ENCODE measurements at regions not wholly inside any gene's neighbourhood (a gene's known extent, or its start where the extent isn't known, plus 50 kb on each side); places are given as distances from the start of the nearest gene placed in this dataset.

GRCh38 chr15:47390208-47390765 lies 327.0 kb upstream of the SEMA6D start:
- H3K4me1 ChIP-seq (ENCODE audit: insufficient read depth, low read length, poor library complexity, severe bottlenecking), result no peaks in the 10 kb centered on the region
- no TSS peak for BruUV-seq (replicated peaks)
- no peak overlapping the region for H2AFZ ChIP-seq (ENCODE audit: low read length)
- H3K27ac ChIP-seq (ENCODE audit: low read depth, low read length, poor library complexity, severe bottlenecking), result no peak overlapping the region
- H3K4me2 ChIP-seq (ENCODE audit: low read length), result no peak overlapping the region
- H4K20me1 ChIP-seq (ENCODE audit: insufficient read depth, low read length), result no peaks in the 10 kb centered on the region
- no peak overlapping the region for H3K4me3 ChIP-seq (ENCODE audit: low read depth, low read length, poor library complexity, severe bottlenecking)
- H3K79me2 ChIP-seq (ENCODE audit: insufficient read depth, low read depth, low read length), result no peaks in the 10 kb centered on the region
- DNase-seq (ENCODE audit: low spot score), result no peak
- H3K9me2 ChIP-seq (ENCODE audit: insufficient read depth, low read length), result no peaks in the 10 kb centered on the region
- intact Hi-C loops (cut with micrococcal nuclease; ENCODE audit: unreplicated experiment), result no loop called here
- CTCF ChIA-PET (ENCODE audit: unreplicated experiment), result no interaction called here
- no peaks in the 10 kb centered on the region for H3K9me3 ChIP-seq (ENCODE audit: low read length)
- H3K36me3 ChIP-seq (ENCODE audit: insufficient read depth, low read length), result no peaks in the 10 kb centered on the region
- TF ChIP-seq EZH2phosphoT487 (IDR thresholded peaks at IDR 0.05; ENCODE audit: borderline replicate concordance, low read depth, low read length) (no peak), CTCF (conservative IDR thresholded peaks at IDR 0.05; ENCODE audit: low read length) (no peak)
- POLR2A ChIA-PET, result interaction anchor here (0.6 to 0.9 kb wide), 3 partner anchors 27 to 1122 kb away, joined by 3 read pairs; no protein-coding TSS in a partner anchor

DNA sequence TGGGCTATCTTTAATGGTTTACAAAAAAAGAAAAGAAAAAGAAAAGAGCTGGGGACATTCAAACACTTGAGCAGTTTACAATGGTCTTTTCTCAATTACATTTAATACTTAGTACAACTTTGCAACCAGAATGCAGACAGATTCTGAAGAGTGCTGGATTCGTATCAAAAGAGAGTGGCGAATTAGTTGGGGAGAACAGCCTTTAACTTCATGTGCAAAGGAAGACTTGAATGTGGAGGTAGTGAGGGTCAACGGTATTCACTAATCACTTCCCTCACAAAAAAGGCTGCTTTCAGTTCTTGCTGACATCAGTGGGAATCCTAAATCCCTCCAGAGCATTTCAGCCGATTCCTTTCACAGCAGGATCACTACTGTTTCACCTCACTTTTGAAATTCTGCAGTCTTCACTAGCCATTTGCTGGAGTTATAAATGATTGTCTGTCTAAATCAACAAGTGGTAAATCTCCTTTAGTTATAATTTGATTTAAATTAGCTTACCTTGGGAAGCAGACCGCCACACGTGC lies 323.0 kb upstream of the SEMA6D start:
- Histone ChIP-seq H3K4me2 (ENCODE audit: low read length) (no peak overlapping the region), H3K9me3 (ENCODE audit: low read length) (no peaks in the 10 kb centered on the region), H4K20me1 (ENCODE audit: insufficient read depth, low read length) (no peaks in the 10 kb centered on the region), H3K27ac (ENCODE audit: low read depth, low read length, poor library complexity, severe bottlenecking) (no peak overlapping the region), H3K4me3 (ENCODE audit: low read depth, low read length, poor library complexity, severe bottlenecking) (no peak overlapping the region), H3K4me1 (ENCODE audit: insufficient read depth, low read length, poor library complexity, severe bottlenecking) (no peaks in the 10 kb centered on the region), H2AFZ (ENCODE audit: low read length) (no peak overlapping the region), H3K79me2 (ENCODE audit: insufficient read depth, low read depth, low read length) (no peaks in the 10 kb centered on the region), H3K36me3 (ENCODE audit: insufficient read depth, low read length) (no peaks in the 10 kb centered on the region), H3K9me2 (ENCODE audit: insufficient read depth, low read length) (no peaks in the 10 kb centered on the region)
- CTCF ChIA-PET (ENCODE audit: unreplicated experiment), result no interaction called here
- POLR2A ChIA-PET, result no interaction called here
- no TSS peak for BruUV-seq (replicated peaks)
- DNase-seq (ENCODE audit: low spot score), result no peak
- TF ChIP-seq EZH2phosphoT487 (IDR thresholded peaks at IDR 0.05; ENCODE audit: borderline replicate concordance, low read depth, low read length) (no peak), CTCF (conservative IDR thresholded peaks at IDR 0.05; ENCODE audit: low read length) (no peak)
- intact Hi-C loops (cut with micrococcal nuclease; ENCODE audit: unreplicated experiment), result no loop called here

GRCh38 chr15:47395076-47395475 lies 322.2 kb upstream of the SEMA6D start:
- ChIA-PET CTCF (ENCODE audit: unreplicated experiment) (no interaction called here), POLR2A (no interaction called here)
- Histone ChIP-seq H3K27ac (ENCODE audit: low read depth, low read length, poor library complexity, severe bottlenecking) (no peak overlapping the region), H2AFZ (ENCODE audit: low read length) (no peak overlapping the region), H3K9me3 (ENCODE audit: low read length) (no peaks in the 10 kb centered on the region), H3K4me2 (ENCODE audit: low read length) (no peak overlapping the region), H3K79me2 (ENCODE audit: insufficient read depth, low read depth, low read length) (no peaks in the 10 kb centered on the region), H3K4me3 (ENCODE audit: low read depth, low read length, poor library complexity, severe bottlenecking) (no peak overlapping the region), H3K36me3 (ENCODE audit: insufficient read depth, low read length) (no peaks in the 10 kb centered on the region), H3K9me2 (ENCODE audit: insufficient read depth, low read length) (no peaks in the 10 kb centered on the region), H3K4me1 (ENCODE audit: insufficient read depth, low read length, poor library complexity, severe bottlenecking) (no peaks in the 10 kb centered on the region), H4K20me1 (ENCODE audit: insufficient read depth, low read length) (no peaks in the 10 kb centered on the region)
- intact Hi-C loops (cut with micrococcal nuclease; ENCODE audit: unreplicated experiment), result no loop called here
- TF ChIP-seq EZH2phosphoT487 (IDR thresholded peaks at IDR 0.05; ENCODE audit: borderline replicate concordance, low read depth, low read length), result no peak
- no peak for TF ChIP-seq CTCF (conservative IDR thresholded peaks at IDR 0.05; ENCODE audit: low read length)
- DNase-seq (ENCODE audit: low spot score), result no peak
- BruUV-seq (replicated peaks), result no TSS peak

Measured in OCI-LY7 (cell line).